Stimulated activated naive CD8-positive, alpha-beta T cell treated with anti-CD3 and anti-CD28 coated beads, Interleukin-15, Interleukin-2, amounts not matched to agents 100 ng/mL and 50 ng/mL, for 24 hours (primary cell): ENCODE measurements at regions not wholly inside any gene's neighbourhood (a gene's known extent, or its start where the extent isn't known, plus 50 kb on each side); places are given as distances from the start of the nearest gene placed in this dataset.

Source experiments
- H3K27ac Mint-ChIP-seq: one replicate; pipeline ENCODE4 v1.8.0; 2021; ENCODE audit warnings: mild to moderate bottlenecking, mixed read lengths
- H3K27me3 Mint-ChIP-seq: one replicate; pipeline ENCODE4 v1.8.0; 2021; ENCODE audit warnings: mixed read lengths
- H3K36me3 Mint-ChIP-seq: one replicate; pipeline ENCODE4 v1.8.0; 2021; ENCODE audit warnings: low read depth, mixed read lengths
- H3K4me1 Mint-ChIP-seq: one replicate; pipeline ENCODE4 v1.8.0; 2021; ENCODE audit warnings: low read depth, mixed read lengths
- H3K4me3 Mint-ChIP-seq: one replicate; pipeline ENCODE4 v1.8.0; 2021; ENCODE audit warnings: mild to moderate bottlenecking, mixed read lengths
- H3K9me3 Mint-ChIP-seq: one replicate; pipeline ENCODE4 v1.8.0; 2021; ENCODE audit warnings: mixed read lengths

- no peaks in the 10 kb centered on the region for H3K36me3 Mint-ChIP-seq
- no peak overlapping the region for H3K27ac Mint-ChIP-seq
- peaks cover 38% of the 10 kb centered on the region for H3K27me3 Mint-ChIP-seq
- H3K4me3 Mint-ChIP-seq, result no peak overlapping the region
- peaks cover 7% of the 10 kb centered on the region for H3K9me3 Mint-ChIP-seq
- no peaks in the 10 kb centered on the region for H3K4me1 Mint-ChIP-seq
Observed at GRCh38 chr1:204736836-204737235, 51.3 kb upstream of the LRRN2 start.

GRCh38 chr1:204738506-204738905, 53.0 kb upstream of the LRRN2 start:
- Mint-ChIP-seq H3K4me1 (no peaks in the 10 kb centered on the region), H3K4me3 (no peak overlapping the region), H3K36me3 (no peaks in the 10 kb centered on the region), H3K27ac (no peak overlapping the region), H3K9me3 (peaks cover 7% of the 10 kb centered on the region), H3K27me3 (peaks cover 41% of the 10 kb centered on the region)

- Mint-ChIP-seq H3K4me1 (no peaks in the 10 kb centered on the region), H3K4me3 (no peak overlapping the region), H3K36me3 (no peaks in the 10 kb centered on the region), H3K27me3 (peaks cover 36% of the 10 kb centered on the region), H3K27ac (no peak overlapping the region), H3K9me3 (peaks cover 7% of the 10 kb centered on the region)
Observed at GRCh38 chr1:204740354-204740753, 54.8 kb upstream of the LRRN2 start.

GRCh38 chr1:204741440-204741839, 55.9 kb upstream of the LRRN2 start:
- Mint-ChIP-seq H3K27ac (no peak overlapping the region), H3K9me3 (peaks cover 7% of the 10 kb centered on the region), H3K4me3 (no peak overlapping the region), H3K4me1 (no peaks in the 10 kb centered on the region), H3K36me3 (no peaks in the 10 kb centered on the region), H3K27me3 (peaks cover 32% of the 10 kb centered on the region)

- no peak overlapping the region for H3K4me3 Mint-ChIP-seq
- peaks cover 23% of the 10 kb centered on the region for H3K27me3 Mint-ChIP-seq
- H3K36me3 Mint-ChIP-seq, result no peaks in the 10 kb centered on the region
- H3K4me1 Mint-ChIP-seq, result no peaks in the 10 kb centered on the region
- H3K27ac Mint-ChIP-seq, result no peak overlapping the region
- H3K9me3 Mint-ChIP-seq, result peaks cover 4% of the 10 kb centered on the region
Observed at GRCh38 chr1:204742676-204743251, 57.2 kb upstream of the LRRN2 start.

GRCh38 chr1:204744107-204744779, 58.7 kb upstream of the LRRN2 start:
- H3K9me3 Mint-ChIP-seq, result no peaks in the 10 kb centered on the region
- H3K27ac Mint-ChIP-seq, result no peak overlapping the region
- no peaks in the 10 kb centered on the region for H3K4me1 Mint-ChIP-seq
- H3K27me3 Mint-ChIP-seq, result peaks cover 19% of the 10 kb centered on the region
- no peaks in the 10 kb centered on the region for H3K36me3 Mint-ChIP-seq
- no peak overlapping the region for H3K4me3 Mint-ChIP-seq

GRCh38 chr1:204746838-204747442, 61.4 kb upstream of the LRRN2 start:
- no peak overlapping the region for H3K27ac Mint-ChIP-seq
- H3K4me3 Mint-ChIP-seq, result no peak overlapping the region
- peaks cover 3% of the 10 kb centered on the region for H3K27me3 Mint-ChIP-seq
- no peaks in the 10 kb centered on the region for H3K4me1 Mint-ChIP-seq
- no peaks in the 10 kb centered on the region for H3K9me3 Mint-ChIP-seq
- no peaks in the 10 kb centered on the region for H3K36me3 Mint-ChIP-seq

GRCh38 chr1:204751480-204751879, 65.9 kb upstream of the LRRN2 start:
- H3K27ac Mint-ChIP-seq, result no peak overlapping the region
- H3K9me3 Mint-ChIP-seq, result no peaks in the 10 kb centered on the region
- H3K4me1 Mint-ChIP-seq, result no peaks in the 10 kb centered on the region
- no peak overlapping the region for H3K4me3 Mint-ChIP-seq
- no peaks in the 10 kb centered on the region for H3K36me3 Mint-ChIP-seq
- H3K27me3 Mint-ChIP-seq, result peaks cover 3% of the 10 kb centered on the region

GRCh38 chr1:204751883-204752687, 66.5 kb upstream of the LRRN2 start:
- H3K36me3 Mint-ChIP-seq, result no peaks in the 10 kb centered on the region
- H3K4me1 Mint-ChIP-seq, result no peaks in the 10 kb centered on the region

GRCh38 chr1:204752688-204753040, 67.1 kb upstream of the LRRN2 start:
- Mint-ChIP-seq H3K36me3 (no peaks in the 10 kb centered on the region), H3K27ac (no peak overlapping the region), H3K4me3 (no peak overlapping the region), H3K9me3 (no peaks in the 10 kb centered on the region), H3K27me3 (peaks cover 3% of the 10 kb centered on the region), H3K4me1 (no peaks in the 10 kb centered on the region)

More at GRCh38 chr1:204751883-204752687, 66.5 kb upstream of the LRRN2 start:
- Mint-ChIP-seq H3K4me3 (no peak overlapping the region), H3K9me3 (no peaks in the 10 kb centered on the region), H3K27ac (no peak overlapping the region), H3K27me3 (peaks cover 3% of the 10 kb centered on the region)

GRCh38 chr1:204754821-204755220, 69.3 kb upstream of the LRRN2 start:
- peaks cover 3% of the 10 kb centered on the region for H3K27me3 Mint-ChIP-seq
- no peaks in the 10 kb centered on the region for H3K4me1 Mint-ChIP-seq
- H3K27ac Mint-ChIP-seq, result no peak overlapping the region

GRCh38 chr1:204756349-204756748, 70.8 kb upstream of the LRRN2 start:
- Mint-ChIP-seq H3K4me1 (no peaks in the 10 kb centered on the region), H3K4me3 (no peak overlapping the region), H3K27ac (no peak overlapping the region), H3K9me3 (no peaks in the 10 kb centered on the region), H3K27me3 (peaks cover 6% of the 10 kb centered on the region), H3K36me3 (no peaks in the 10 kb centered on the region)

More at GRCh38 chr1:204754821-204755220, 69.3 kb upstream of the LRRN2 start:
- Mint-ChIP-seq H3K4me3 (no peak overlapping the region), H3K36me3 (no peaks in the 10 kb centered on the region), H3K9me3 (no peaks in the 10 kb centered on the region)

- Mint-ChIP-seq H3K27me3 (peaks cover 6% of the 10 kb centered on the region), H3K4me1 (no peaks in the 10 kb centered on the region), H3K36me3 (no peaks in the 10 kb centered on the region)
Observed at GRCh38 chr1:204756811-204757210, 71.3 kb upstream of the LRRN2 start.

GRCh38 chr1:204758601-204759000, 73.1 kb upstream of the LRRN2 start:
- Mint-ChIP-seq H3K4me1 (peaks cover 3% of the 10 kb centered on the region), H3K9me3 (no peaks in the 10 kb centered on the region), H3K4me3 (no peak overlapping the region), H3K36me3 (no peaks in the 10 kb centered on the region), H3K27ac (no peak overlapping the region), H3K27me3 (peaks cover 3% of the 10 kb centered on the region)

More at GRCh38 chr1:204756811-204757210, 71.3 kb upstream of the LRRN2 start:
- no peak overlapping the region for H3K27ac Mint-ChIP-seq
- H3K9me3 Mint-ChIP-seq, result no peaks in the 10 kb centered on the region
- no peak overlapping the region for H3K4me3 Mint-ChIP-seq

GRCh38 chr1:204760350-204760749, 74.8 kb upstream of the LRRN2 start:
- H3K4me3 Mint-ChIP-seq, result no peak overlapping the region
- no peak overlapping the region for H3K27ac Mint-ChIP-seq
- H3K36me3 Mint-ChIP-seq, result no peaks in the 10 kb centered on the region
- peaks cover 7% of the 10 kb centered on the region for H3K4me1 Mint-ChIP-seq
- no peaks in the 10 kb centered on the region for H3K9me3 Mint-ChIP-seq
- H3K27me3 Mint-ChIP-seq, result peaks cover 3% of the 10 kb centered on the region
